Loucy (cell line): ENCODE measurements at regions not wholly inside any gene's neighbourhood (a gene's known extent, or its start where the extent isn't known, plus 50 kb on each side); places are given as distances from the start of the nearest gene placed in this dataset.

ENCODE experiments used
- H2AFZ ChIP-seq: fragments of 200-600 bp; sonication (generic); 2 replicates; pipeline ENCODE4 v1.6.0; 2016; ENCODE audit warnings: antibody characterized with exemption, mild to moderate bottlenecking, low read length, moderate library complexity
- H3F3A ChIP-seq: fragments of 200-600 bp; 2 replicates; pipeline ENCODE4 v1.6.0; 2016; ENCODE audit warnings: antibody characterized with exemption, low read depth, mild to moderate bottlenecking
- H3K27me3 ChIP-seq: fragments of 200-600 bp; sonication (generic); 2 replicates; pipeline ENCODE4 v1.6.1; 2014; ENCODE audit warnings: low read length, mild to moderate bottlenecking; ENCODE audit not compliant: insufficient read depth, poor library complexity, severe bottlenecking
- H3K36me3 ChIP-seq: fragments of 200-600 bp; sonication (generic); 2 replicates; pipeline ENCODE4 v1.6.1; 2016; ENCODE audit warnings: low read length; ENCODE audit not compliant: insufficient read depth
- H3K4me1 ChIP-seq: fragments of 200-600 bp; sonication (generic); 2 replicates; pipeline ENCODE4 v1.5.1; 2014; ENCODE audit warnings: low read length, mild to moderate bottlenecking; ENCODE audit not compliant: insufficient read depth, poor library complexity, severe bottlenecking
- H3K4me2 ChIP-seq: fragments of 200-600 bp; sonication (generic); 2 replicates; pipeline ENCODE4 v1.6.0; 2014; ENCODE audit warnings: antibody characterized with exemption, low read length, low read depth, mild to moderate bottlenecking; ENCODE audit not compliant: poor library complexity, severe bottlenecking
- H3K4me3 ChIP-seq: fragments of 200-600 bp; sonication (generic); 2 replicates; pipeline ENCODE4 v1.5.1; 2014; ENCODE audit warnings: low read length, mild to moderate bottlenecking, mixed read lengths; ENCODE audit not compliant: poor library complexity, severe bottlenecking
- H3K79me2 ChIP-seq: fragments of 200-600 bp; sonication (generic); 2 replicates; pipeline ENCODE4 v1.6.1; 2014; ENCODE audit warnings: low read length; ENCODE audit not compliant: insufficient read depth
- H3K9ac ChIP-seq: fragments of 200-600 bp; sonication (generic); 2 replicates; pipeline ENCODE4 v1.6.0; 2014; ENCODE audit warnings: mild to moderate bottlenecking, low read depth, low read length, moderate library complexity; ENCODE audit not compliant: poor library complexity, severe bottlenecking
- H3K9me2 ChIP-seq: fragments of 200-600 bp; sonication (generic); replicated peaks from 2 replicates; pipeline ENCODE4 v1.6.1; 2016; ENCODE audit warnings: low read depth, low read length, mixed read lengths
- H3K9me3 ChIP-seq: fragments of 200-600 bp; sonication (generic); 2 replicates; pipeline ENCODE4 v1.6.1; 2014; ENCODE audit warnings: mild to moderate bottlenecking, antibody characterized with exemption, low read length, low read depth; ENCODE audit not compliant: insufficient read depth
- H4K20me1 ChIP-seq: fragments of 200-600 bp; sonication (generic); 2 replicates; pipeline ENCODE4 v1.6.0; 2014; ENCODE audit warnings: antibody characterized with exemption, low read length, mild to moderate bottlenecking; ENCODE audit not compliant: insufficient read depth, poor library complexity, severe bottlenecking
- CTCF ChIP-seq: fragments of 200-600 bp; sonication (generic); conservative IDR thresholded peaks from 2 replicates; pipeline ENCODE4 v1.5.1; 2014; ENCODE audit warnings: mild to moderate bottlenecking, antibody characterized with exemption, low read length
- EZH2phosphoT487 ChIP-seq: fragments of 200-600 bp; IDR thresholded peaks from 2 replicates; pipeline ENCODE4 v1.6.1; 2018; ENCODE audit warnings: antibody characterized with exemption, mild to moderate bottlenecking, moderate library complexity, borderline replicate concordance

GRCh38 chr1:98575955-98576354 is 85.6 kb upstream of the SNX7 start:
- no peak overlapping the region for H3K9ac ChIP-seq
- TF ChIP-seq EZH2phosphoT487: no peak
- TF ChIP-seq CTCF: no peak
- H3K4me2 ChIP-seq: no peak overlapping the region
- no peaks in the 10 kb centered on the region for H3K27me3 ChIP-seq
- no peaks in the 10 kb centered on the region for H4K20me1 ChIP-seq
- H3F3A ChIP-seq: no peaks in the 10 kb centered on the region
- H3K36me3 ChIP-seq: no peaks in the 10 kb centered on the region
- H3K9me2 ChIP-seq: no peaks in the 10 kb centered on the region
- no peaks in the 10 kb centered on the region for H3K9me3 ChIP-seq
- no peak overlapping the region for H3K4me3 ChIP-seq
- H3K4me1 ChIP-seq: no peaks in the 10 kb centered on the region
- H2AFZ ChIP-seq: no peak overlapping the region
- H3K79me2 ChIP-seq: no peaks in the 10 kb centered on the region

GRCh38 chr1:98565951-98566350 is 95.6 kb upstream of the SNX7 start:
- TF ChIP-seq CTCF (no peak), EZH2phosphoT487 (no peak)

GRCh38 chr1:98559291-98559690 is 102.2 kb upstream of the SNX7 start:
- Histone ChIP-seq H4K20me1 (no peaks in the 10 kb centered on the region), H3K79me2 (no peaks in the 10 kb centered on the region), H3K4me1 (no peaks in the 10 kb centered on the region), H3K9me2 (no peaks in the 10 kb centered on the region), H3K9me3 (peaks cover 5% of the 10 kb centered on the region; the same call in 1 of the 2 replicates), H3K4me3 (no peak overlapping the region), H3F3A (no peaks in the 10 kb centered on the region), H3K9ac (no peak overlapping the region), H3K27me3 (no peaks in the 10 kb centered on the region), H2AFZ (no peak overlapping the region), H3K4me2 (no peak overlapping the region), H3K36me3 (no peaks in the 10 kb centered on the region)
- no peak for TF ChIP-seq EZH2phosphoT487
- no peak for TF ChIP-seq CTCF

More at GRCh38 chr1:98565951-98566350, 95.6 kb upstream of the SNX7 start:
- H3K4me3 ChIP-seq: no peak overlapping the region
- H4K20me1 ChIP-seq: no peaks in the 10 kb centered on the region
- H3K9me3 ChIP-seq: peaks cover 5% of the 10 kb centered on the region; the same call in 1 of the 2 replicates
- no peak overlapping the region for H3K9ac ChIP-seq
- no peaks in the 10 kb centered on the region for H3K4me1 ChIP-seq
- no peaks in the 10 kb centered on the region for H3F3A ChIP-seq
- no peaks in the 10 kb centered on the region for H3K9me2 ChIP-seq
- no peaks in the 10 kb centered on the region for H3K27me3 ChIP-seq
- no peak overlapping the region for H3K4me2 ChIP-seq
- H2AFZ ChIP-seq: no peak overlapping the region
- no peaks in the 10 kb centered on the region for H3K79me2 ChIP-seq
- H3K36me3 ChIP-seq: no peaks in the 10 kb centered on the region
